ENCODE measurements at regions not wholly inside any gene's neighbourhood (a gene's known extent, or its start where the extent isn't known, plus 50 kb on each side); places are given as distances from the start of the nearest gene placed in this dataset.

DNA sequence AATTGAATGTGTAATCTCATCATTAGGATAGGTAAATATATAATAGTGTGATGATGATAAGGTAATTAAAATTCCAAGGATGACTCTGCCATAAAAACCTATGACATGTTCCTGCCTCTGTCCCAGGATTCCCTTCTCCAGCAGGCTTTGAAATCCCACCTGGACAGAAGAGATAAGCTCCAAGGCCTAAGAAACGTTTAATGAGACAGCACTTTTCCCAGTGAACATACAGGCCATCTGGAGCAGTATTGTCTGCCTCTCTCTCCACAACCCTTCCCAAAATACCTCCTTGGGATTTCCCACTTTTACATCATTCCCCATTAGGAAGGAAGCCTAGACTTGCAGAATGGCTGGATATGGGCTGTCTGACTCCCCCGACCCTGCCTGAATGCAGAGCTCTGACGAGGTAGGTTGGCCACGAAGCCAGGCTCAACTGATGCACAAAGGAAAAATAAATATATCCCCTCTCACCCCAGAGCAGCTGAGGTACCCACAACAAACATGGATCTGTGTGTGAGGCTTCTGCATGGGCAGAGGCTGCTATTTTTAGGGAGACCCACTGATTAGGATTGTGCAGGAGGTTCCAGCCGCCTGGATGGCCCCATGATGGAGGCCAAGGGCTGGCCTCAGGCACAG is 71.0 kb downstream of the TMPRSS5 start:
- Mint-ChIP-seq H3K4me3 (no peak overlapping the region), H3K9me3 (peaks cover 5% of the 10 kb centered on the region), H3K27me3 (peaks cover 53% of the 10 kb centered on the region), H3K27ac (ENCODE audit: low read depth) (no peak overlapping the region), H3K4me1 (no peaks in the 10 kb centered on the region), H3K36me3 (ENCODE audit: insufficient read depth) (peaks cover 2% of the 10 kb centered on the region)
- no peak for ATAC-seq (replicated peaks; ENCODE audit: extremely low read depth, poor library complexity, severe bottlenecking)
- no peak for DNase-seq (ENCODE audit: low spot score in 2 of 2)

DNA sequence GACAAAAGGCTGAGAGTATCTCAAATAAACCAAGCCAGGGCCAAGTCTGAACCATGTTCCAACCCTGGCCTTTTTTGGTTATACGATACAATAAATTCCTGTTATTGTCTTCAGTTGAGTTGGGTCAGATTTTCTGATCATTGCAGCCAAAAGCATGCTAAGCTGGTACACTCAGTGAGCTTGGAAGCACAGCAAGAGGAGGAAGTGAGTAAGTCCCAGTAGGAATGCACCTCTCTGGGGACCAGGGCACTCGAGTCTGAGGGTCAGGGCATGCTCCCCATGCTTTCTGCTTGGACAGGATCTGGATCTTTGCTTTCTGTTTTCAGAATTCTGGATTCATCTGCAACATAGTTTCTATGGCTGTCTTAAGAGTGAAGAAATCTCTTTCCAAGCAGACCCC is 73.1 kb downstream of the TMPRSS5 start:
- Mint-ChIP-seq H3K9me3 (peaks cover 5% of the 10 kb centered on the region), H3K36me3 (ENCODE audit: insufficient read depth) (peaks cover 2% of the 10 kb centered on the region), H3K4me3 (no peak overlapping the region), H3K4me1 (no peaks in the 10 kb centered on the region), H3K27ac (ENCODE audit: low read depth) (no peak overlapping the region), H3K27me3 (peaks cover 51% of the 10 kb centered on the region)
- ATAC-seq (replicated peaks; ENCODE audit: extremely low read depth, poor library complexity, severe bottlenecking): no peak
- DNase-seq (ENCODE audit: low spot score in 2 of 2): no peak

- no peak for ATAC-seq (replicated peaks; ENCODE audit: extremely low read depth, poor library complexity, severe bottlenecking)
- H3K4me3 Mint-ChIP-seq: no peak overlapping the region
- no peaks in the 10 kb centered on the region for H3K9me3 Mint-ChIP-seq
These were observed 76.5 kb downstream of the TMPRSS5 start for GRCh38 chr11:113629562-113629961.

GRCh38 chr11:113628912-113629311 is 77.2 kb downstream of the TMPRSS5 start:
- H3K4me1 Mint-ChIP-seq: no peaks in the 10 kb centered on the region
- no peak overlapping the region for H3K4me3 Mint-ChIP-seq
- no peak for DNase-seq (ENCODE audit: low spot score in 2 of 2)
- peaks cover under 1% of the 10 kb centered on the region for H3K36me3 Mint-ChIP-seq (ENCODE audit: insufficient read depth)
- H3K9me3 Mint-ChIP-seq: no peaks in the 10 kb centered on the region
- H3K27me3 Mint-ChIP-seq: peaks cover 61% of the 10 kb centered on the region
- no peak for ATAC-seq (replicated peaks; ENCODE audit: extremely low read depth, poor library complexity, severe bottlenecking)
- no peak overlapping the region for H3K27ac Mint-ChIP-seq (ENCODE audit: low read depth)

More at GRCh38 chr11:113629562-113629961, 76.5 kb downstream of the TMPRSS5 start:
- Mint-ChIP-seq H3K4me1 (no peaks in the 10 kb centered on the region), H3K36me3 (ENCODE audit: insufficient read depth) (peaks cover 2% of the 10 kb centered on the region), H3K27ac (ENCODE audit: low read depth) (no peak overlapping the region), H3K27me3 (peaks cover 59% of the 10 kb centered on the region)
- DNase-seq (ENCODE audit: low spot score in 2 of 2): no peak

DNA sequence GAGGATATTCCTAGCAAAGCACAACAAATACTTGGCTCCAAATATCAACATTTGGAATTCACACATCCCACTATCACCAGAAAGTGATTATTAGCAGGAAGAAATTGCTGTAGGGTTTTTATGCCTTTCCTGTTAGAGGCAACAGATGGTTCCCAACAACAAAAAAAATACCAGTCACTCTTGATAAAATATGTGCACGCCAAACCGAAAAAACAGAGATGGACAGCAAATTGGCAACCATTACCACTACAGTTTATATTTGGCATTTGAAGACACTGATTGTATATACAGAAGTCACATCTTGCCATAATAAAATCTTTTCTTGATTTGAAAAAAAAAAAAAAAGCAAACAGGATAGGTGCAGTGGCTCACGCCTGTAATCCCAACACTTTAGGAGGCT is 78.2 kb downstream of the TMPRSS5 start:
- no peaks in the 10 kb centered on the region for H3K4me1 Mint-ChIP-seq
- no peak for DNase-seq (ENCODE audit: low spot score in 2 of 2)

DNA sequence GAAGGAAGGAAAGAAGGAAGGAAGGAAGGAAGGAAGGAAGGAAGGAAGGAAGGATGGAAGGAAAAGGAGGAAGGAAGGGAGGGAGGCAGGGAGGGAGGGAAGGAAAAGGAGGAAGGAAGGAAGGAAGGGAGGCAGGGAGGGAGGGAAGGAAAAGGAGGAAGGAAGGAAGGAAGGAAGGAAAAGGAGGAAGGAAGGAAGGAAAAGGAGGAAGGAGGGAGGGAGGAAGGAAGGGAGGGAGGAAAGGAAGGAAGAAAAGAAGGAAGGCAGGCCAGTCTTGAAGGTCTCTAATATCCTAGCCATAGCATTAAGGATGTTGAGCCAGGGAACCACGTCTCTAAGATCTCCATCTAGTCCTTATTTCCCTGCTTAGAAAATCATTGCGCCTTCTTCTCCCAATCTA is 78.8 kb downstream of the TMPRSS5 start:
- H3K36me3 Mint-ChIP-seq (ENCODE audit: insufficient read depth): no peaks in the 10 kb centered on the region
- peaks cover 64% of the 10 kb centered on the region for H3K27me3 Mint-ChIP-seq
- ATAC-seq (replicated peaks; ENCODE audit: extremely low read depth, poor library complexity, severe bottlenecking): no peak
- no peak for DNase-seq (ENCODE audit: low spot score in 2 of 2)
- no peaks in the 10 kb centered on the region for H3K4me1 Mint-ChIP-seq
- no peak overlapping the region for H3K4me3 Mint-ChIP-seq
- no peak overlapping the region for H3K27ac Mint-ChIP-seq (ENCODE audit: low read depth)
- no peaks in the 10 kb centered on the region for H3K9me3 Mint-ChIP-seq

More for the DNA sequence above, 78.2 kb downstream of the TMPRSS5 start:
- Mint-ChIP-seq H3K27ac (ENCODE audit: low read depth) (no peak overlapping the region), H3K27me3 (peaks cover 65% of the 10 kb centered on the region), H3K36me3 (ENCODE audit: insufficient read depth) (no peaks in the 10 kb centered on the region), H3K9me3 (no peaks in the 10 kb centered on the region), H3K4me3 (no peak overlapping the region)
- no peak for ATAC-seq (replicated peaks; ENCODE audit: extremely low read depth, poor library complexity, severe bottlenecking)

- ATAC-seq (replicated peaks; ENCODE audit: extremely low read depth, poor library complexity, severe bottlenecking): no peak
- H3K9me3 Mint-ChIP-seq: no peaks in the 10 kb centered on the region
These were observed 79.4 kb downstream of the TMPRSS5 start for GRCh38 chr11:113626736-113627135.

GRCh38 chr11:113623114-113623513 is 83.0 kb downstream of the TMPRSS5 start:
- Mint-ChIP-seq H3K36me3 (ENCODE audit: insufficient read depth) (no peaks in the 10 kb centered on the region), H3K27ac (ENCODE audit: low read depth) (no peak overlapping the region), H3K27me3 (peaks cover 33% of the 10 kb centered on the region), H3K4me1 (no peaks in the 10 kb centered on the region), H3K9me3 (no peaks in the 10 kb centered on the region), H3K4me3 (no peak overlapping the region)
- DNase-seq (ENCODE audit: low spot score in 2 of 2) (no peak), ATAC-seq (replicated peaks; ENCODE audit: extremely low read depth, poor library complexity, severe bottlenecking) (no peak)

More at GRCh38 chr11:113626736-113627135, 79.4 kb downstream of the TMPRSS5 start:
- Mint-ChIP-seq H3K27me3 (peaks cover 63% of the 10 kb centered on the region), H3K4me3 (no peak overlapping the region), H3K36me3 (ENCODE audit: insufficient read depth) (no peaks in the 10 kb centered on the region), H3K27ac (ENCODE audit: low read depth) (no peak overlapping the region), H3K4me1 (no peaks in the 10 kb centered on the region)
- DNase-seq (ENCODE audit: low spot score in 2 of 2): no peak

GRCh38 chr11:113618360-113618759 is 87.7 kb downstream of the TMPRSS5 start:
- Mint-ChIP-seq H3K4me3 (no peak overlapping the region), H3K36me3 (ENCODE audit: insufficient read depth) (no peaks in the 10 kb centered on the region), H3K27me3 (peaks cover 46% of the 10 kb centered on the region), H3K4me1 (no peaks in the 10 kb centered on the region), H3K9me3 (no peaks in the 10 kb centered on the region), H3K27ac (ENCODE audit: low read depth) (no peak overlapping the region)
- no peak for DNase-seq (ENCODE audit: low spot score in 2 of 2)
- no peak for ATAC-seq (replicated peaks; ENCODE audit: extremely low read depth, poor library complexity, severe bottlenecking)

GRCh38 chr11:113615773-113616172 is 90.3 kb downstream of the TMPRSS5 start:
- no peaks in the 10 kb centered on the region for H3K9me3 Mint-ChIP-seq
- no peaks in the 10 kb centered on the region for H3K36me3 Mint-ChIP-seq (ENCODE audit: insufficient read depth)
- peaks cover 51% of the 10 kb centered on the region for H3K27me3 Mint-ChIP-seq
- ATAC-seq (replicated peaks; ENCODE audit: extremely low read depth, poor library complexity, severe bottlenecking) (no peak), DNase-seq (ENCODE audit: low spot score in 2 of 2) (no peak)
- no peak overlapping the region for H3K27ac Mint-ChIP-seq (ENCODE audit: low read depth)
- no peaks in the 10 kb centered on the region for H3K4me1 Mint-ChIP-seq
- no peak overlapping the region for H3K4me3 Mint-ChIP-seq

GRCh38 chr11:113615098-113615497 is 91.0 kb downstream of the TMPRSS5 start:
- ATAC-seq (replicated peaks; ENCODE audit: extremely low read depth, poor library complexity, severe bottlenecking) (no peak), DNase-seq (ENCODE audit: low spot score in 2 of 2) (no peak)
- Mint-ChIP-seq H3K27ac (ENCODE audit: low read depth) (no peak overlapping the region), H3K27me3 (peaks cover 51% of the 10 kb centered on the region), H3K4me3 (no peak overlapping the region), H3K9me3 (no peaks in the 10 kb centered on the region), H3K4me1 (no peaks in the 10 kb centered on the region), H3K36me3 (ENCODE audit: insufficient read depth) (no peaks in the 10 kb centered on the region)

DNA sequence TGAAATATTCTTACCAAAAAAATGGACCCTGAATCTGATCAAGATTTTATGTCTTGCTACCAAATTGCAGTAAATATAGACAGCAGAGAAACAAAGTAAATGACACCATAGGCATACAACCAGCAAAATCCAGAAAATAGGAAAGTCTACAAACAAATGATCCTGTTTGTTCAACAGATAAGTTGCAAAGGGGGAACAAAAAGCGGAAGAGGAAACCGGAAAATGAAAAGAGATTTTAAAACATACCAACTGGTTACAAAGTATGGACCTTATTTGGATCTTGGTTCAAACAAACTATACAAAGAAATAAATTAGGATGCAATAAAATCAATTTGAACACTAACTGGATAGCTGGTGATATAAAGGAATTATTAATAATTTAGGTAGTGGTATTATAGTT is 92.0 kb downstream of the TMPRSS5 start:
- Mint-ChIP-seq H3K9me3 (no peaks in the 10 kb centered on the region), H3K4me1 (no peaks in the 10 kb centered on the region), H3K27ac (ENCODE audit: low read depth) (no peak overlapping the region), H3K4me3 (no peak overlapping the region), H3K36me3 (ENCODE audit: insufficient read depth) (no peaks in the 10 kb centered on the region), H3K27me3 (peaks cover 51% of the 10 kb centered on the region)
- ATAC-seq (replicated peaks; ENCODE audit: extremely low read depth, poor library complexity, severe bottlenecking): no peak
- no peak for DNase-seq (ENCODE audit: low spot score in 2 of 2)

GRCh38 chr11:113613619-113614018 is 92.5 kb downstream of the TMPRSS5 start:
- no peaks in the 10 kb centered on the region for H3K36me3 Mint-ChIP-seq (ENCODE audit: insufficient read depth)
- peaks cover 51% of the 10 kb centered on the region for H3K27me3 Mint-ChIP-seq
- no peaks in the 10 kb centered on the region for H3K9me3 Mint-ChIP-seq
- no peaks in the 10 kb centered on the region for H3K4me1 Mint-ChIP-seq
- no peak overlapping the region for H3K27ac Mint-ChIP-seq (ENCODE audit: low read depth)
- no peak overlapping the region for H3K4me3 Mint-ChIP-seq
- ATAC-seq (replicated peaks; ENCODE audit: extremely low read depth, poor library complexity, severe bottlenecking): no peak
- no peak for DNase-seq (ENCODE audit: low spot score in 2 of 2)
